Dermis microvascular lymphatic vessel endothelial cell (primary cell): ENCODE measurements at regions not wholly inside any gene's neighbourhood (a gene's known extent, or its start where the extent isn't known, plus 50 kb on each side); places are given as distances from the start of the nearest gene placed in this dataset.

Experiments
- DNase-seq, 2 donors: peaks; one replicate each; pipeline versions ENCODE4 v3.0.0 to v3.0.0-alpha.2; 2010; ENCODE audit warnings: low read depth in 2 of 2

DNA sequence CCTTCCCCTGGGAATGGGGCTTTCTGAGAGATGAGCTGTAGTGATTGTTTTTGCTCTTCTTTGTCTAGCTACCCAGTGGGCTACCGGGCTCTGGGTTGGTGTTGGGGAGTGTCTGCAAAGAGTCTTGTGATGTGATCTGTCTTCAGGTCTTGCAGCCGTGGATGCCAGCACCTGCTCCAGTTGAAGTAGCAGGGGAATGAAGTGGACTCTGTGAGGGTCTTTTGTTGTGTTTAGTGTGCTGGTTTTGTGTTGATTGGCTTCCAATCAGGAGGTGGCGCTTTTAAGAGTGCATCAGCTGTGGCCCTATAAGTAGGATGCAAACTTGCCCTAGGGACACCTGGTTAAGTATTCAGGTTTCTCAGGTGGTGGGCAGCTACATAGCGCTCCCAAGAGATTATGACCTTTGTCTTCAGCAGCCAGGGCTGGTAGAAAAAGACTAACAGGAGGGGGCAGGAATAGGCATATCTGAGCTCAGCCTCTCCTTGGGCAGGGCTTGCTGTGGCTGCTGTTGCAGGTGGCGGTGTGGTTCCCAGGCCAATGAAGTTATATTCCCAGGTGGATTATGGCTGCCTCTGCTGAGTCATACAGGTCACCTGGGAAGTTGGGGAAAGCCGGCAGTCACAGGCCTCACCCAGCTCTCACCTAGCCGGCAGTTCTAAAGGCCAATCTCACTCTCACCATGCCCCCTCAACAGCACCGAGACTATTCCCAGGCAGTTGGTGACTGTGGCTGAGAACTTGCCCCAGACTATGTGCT lies 315.7 kb upstream of the C11orf87 start:
- DNase-seq, result no peak

DNA sequence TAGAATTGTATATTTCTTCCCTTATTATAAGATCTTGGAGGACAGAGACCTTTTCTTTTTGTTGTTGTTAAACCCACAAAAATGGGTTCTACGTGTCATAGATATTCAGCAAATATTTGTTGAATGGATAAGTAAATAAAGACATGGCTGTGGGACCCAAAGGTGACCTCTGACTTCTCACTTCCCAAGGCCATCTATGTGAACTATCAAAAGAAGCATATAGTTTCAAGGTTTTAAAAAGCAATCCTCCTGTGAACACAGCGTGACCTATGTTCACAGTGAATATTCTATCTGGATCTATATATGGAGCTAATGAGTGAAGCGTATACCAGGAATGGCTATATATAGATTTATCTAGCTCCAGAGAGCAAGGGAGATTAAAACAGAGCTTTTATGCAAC lies 312.8 kb upstream of the C11orf87 start:
- DNase-seq, result no peak

DNA sequence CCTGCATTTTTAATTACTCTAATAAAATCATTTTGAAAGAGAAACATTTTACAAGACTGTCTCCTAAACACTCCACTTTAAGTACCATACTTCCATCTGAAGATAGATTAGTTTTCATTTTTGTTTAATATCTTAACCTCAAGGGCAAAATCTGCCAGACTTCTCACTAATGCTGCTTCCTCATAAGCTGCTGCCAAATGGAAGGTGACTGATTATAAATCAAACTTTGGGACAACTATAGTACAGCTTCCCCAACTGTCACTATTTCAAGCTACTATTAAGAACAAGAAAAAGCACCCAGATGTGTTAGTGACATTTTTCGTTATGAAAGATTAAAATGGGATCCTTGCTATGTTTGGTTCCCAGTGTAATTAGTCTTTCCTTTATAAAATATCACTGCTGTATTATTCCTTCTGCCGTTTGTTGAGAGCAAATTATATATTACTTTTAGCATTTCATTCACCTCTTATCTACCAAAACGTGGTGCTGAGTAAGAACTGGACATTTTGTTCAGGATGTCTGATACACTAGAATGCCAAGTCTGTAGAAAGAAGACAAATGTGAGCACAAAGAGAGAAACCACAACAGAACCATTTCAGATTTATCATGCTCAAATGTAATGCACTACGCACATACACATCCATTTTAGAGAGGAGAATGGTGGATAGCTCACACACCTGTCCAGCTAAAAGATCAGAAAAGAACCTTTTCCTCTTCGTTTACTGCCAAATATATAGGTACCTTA lies 312.2 kb upstream of the C11orf87 start:
- DNase-seq, result no peak

DNA sequence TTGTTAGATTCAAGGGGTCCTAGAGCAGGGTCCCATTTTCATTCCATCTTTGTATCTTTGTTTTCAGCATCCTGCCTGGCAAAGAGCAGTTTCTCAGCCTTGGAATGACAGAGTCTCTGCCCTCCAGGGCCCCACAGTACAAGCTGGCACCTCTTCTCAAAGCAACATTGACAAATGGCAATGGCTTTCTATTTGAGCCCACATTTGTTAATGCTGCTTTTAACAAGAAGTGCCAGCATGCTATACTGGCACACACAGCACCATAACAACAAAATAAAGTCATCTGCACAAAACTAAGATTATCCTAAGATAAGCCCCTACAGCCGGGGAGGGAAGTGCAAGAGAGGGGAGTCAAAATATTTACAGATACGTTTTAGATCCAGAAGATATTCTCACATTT lies 309.7 kb upstream of the C11orf87 start:
- DNase-seq, result no peak

DNA sequence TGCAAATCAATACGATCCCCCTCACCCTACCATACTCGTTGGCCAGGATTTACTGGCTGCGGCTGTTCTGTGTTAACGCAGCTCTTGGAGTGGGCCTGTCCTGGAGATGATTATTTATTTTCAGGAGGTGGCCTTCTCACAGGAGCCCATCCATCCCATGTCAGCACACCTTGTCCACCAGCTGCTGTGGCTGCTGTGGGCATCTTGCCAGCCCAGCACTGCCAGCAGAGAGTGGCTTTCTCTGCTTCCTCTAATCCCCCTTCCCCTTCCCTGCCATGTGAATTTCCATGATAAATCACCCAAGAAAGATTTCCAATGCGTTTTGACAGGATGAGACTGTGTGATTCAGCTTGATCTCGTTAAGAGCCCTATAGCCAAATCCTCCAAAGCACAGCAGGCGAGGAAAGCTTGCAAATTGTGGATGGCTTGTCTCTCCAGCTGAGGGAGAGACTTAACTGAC lies 309.1 kb upstream of the C11orf87 start:
- DNase-seq, result no peak

DNA sequence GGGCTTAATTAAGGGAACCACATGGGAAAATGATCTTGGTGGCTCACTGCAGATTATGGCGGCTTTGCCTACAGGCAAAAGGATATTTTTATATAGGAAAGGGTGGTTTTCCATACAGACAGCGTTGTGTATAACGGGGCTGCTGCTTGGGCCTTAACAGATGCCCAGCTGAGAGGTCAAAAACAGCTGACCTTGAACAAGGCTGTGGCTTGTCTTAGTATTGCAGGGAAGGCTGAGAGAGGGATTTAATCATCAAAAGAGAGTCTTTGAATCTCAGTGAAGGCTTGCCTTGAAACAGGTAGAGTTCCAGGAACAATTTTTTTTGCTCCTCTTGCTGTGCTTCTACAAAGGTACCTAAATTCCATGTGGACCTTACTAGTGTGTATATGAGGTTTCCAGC lies 301.6 kb upstream of the C11orf87 start:
- DNase-seq, result no peak

DNA sequence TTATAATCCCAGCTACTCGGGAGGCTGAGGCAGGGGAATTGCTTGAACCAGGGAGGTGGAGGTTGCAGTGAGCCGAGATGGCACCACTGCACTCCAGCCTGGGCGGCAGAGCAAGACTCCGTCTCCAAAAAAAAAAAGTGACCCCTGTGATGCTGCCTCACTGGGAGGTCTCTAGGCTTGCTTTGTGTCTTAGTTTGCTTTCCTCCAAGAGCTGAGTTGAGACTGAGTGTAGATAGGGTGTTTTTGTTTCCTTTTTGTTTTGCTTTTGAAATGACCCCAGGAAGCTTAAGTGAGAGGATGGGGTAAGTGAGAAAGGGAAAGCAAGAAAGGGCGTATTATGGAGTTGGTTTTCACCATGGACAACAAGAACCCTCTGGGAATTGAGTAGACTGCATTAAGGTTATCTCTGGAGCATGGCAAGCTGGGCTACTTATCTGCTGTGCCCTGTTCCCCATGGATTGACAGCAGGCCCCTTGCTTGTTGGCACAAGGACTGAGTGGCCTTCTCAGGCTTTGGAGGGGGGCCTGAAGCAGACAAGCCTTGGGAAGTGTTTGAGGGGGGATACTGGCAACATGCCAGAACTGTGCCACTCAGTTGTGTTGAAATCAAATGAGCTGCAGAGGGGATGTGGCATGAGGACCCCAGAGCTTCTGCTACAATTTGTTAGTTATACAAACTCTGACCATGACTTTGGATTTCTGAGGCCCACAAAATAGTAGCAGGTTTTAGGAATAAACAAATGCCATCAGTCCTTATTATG lies 300.6 kb upstream of the C11orf87 start:
- no peak for DNase-seq

DNA sequence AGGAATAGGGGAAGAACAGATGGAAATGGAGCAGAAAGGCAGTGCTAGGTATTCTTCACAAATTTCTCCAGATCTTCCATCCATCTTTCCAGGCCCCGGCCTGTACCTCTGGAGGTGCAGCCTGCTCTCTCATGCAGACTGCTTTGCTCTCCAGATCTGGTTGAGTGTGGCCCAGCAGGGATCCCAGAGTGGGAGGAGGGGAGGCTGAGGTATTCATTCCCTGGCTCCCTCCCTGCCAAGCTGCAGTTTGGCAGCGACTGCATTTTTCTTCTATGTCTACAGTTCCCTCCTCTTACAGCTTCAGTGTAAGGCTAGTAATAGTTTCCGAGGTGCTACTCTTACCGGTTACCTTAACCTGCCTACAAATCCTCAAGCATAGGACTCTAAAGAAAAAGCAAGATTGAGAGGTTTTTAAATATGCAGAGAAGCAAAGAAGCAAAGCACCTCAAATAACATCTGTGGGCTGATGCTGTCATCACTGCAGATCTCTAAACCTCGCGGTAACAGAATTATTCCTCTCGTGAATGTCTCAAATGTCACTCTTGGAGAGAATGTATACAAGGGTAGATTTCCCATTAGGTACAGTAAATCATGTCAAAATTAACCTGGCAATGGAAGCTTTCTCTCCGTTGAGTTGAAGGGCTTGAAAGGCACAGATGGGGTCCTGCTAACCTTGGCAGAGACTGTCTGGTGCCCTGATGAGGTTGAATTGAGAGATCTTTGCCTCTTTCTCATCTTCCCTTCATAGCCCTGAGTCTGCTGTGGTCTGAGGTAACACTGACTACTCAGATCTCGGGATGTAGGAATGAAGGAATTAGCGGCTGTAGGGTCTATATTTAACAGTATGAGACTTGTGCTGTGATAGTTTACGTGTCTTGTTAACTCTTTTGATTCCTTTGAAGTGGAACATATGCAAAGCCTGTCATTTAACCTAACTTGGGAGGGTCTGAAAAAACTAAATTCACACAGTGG lies 297.9 kb upstream of the C11orf87 start:
- no peak for DNase-seq

DNA sequence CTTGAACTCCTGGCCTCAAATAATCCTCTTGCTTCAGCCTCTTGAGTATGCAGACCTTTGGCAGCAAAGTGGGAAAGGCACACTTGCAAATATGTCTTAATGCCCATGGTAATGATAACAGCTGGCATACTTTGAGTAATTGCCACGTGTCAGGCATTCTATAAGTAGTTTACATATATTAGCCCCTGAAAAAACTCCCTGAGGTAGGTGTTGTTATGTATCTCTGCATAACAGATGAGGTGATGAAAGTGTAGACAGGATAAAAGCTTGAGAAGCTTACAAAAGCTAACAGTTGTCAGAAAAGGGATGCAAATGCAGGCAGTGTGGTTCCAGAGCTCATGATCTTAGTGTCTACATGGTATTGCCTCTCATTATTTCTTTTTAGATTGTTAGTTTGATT lies 291.1 kb upstream of the C11orf87 start:
- no peak for DNase-seq

DNA sequence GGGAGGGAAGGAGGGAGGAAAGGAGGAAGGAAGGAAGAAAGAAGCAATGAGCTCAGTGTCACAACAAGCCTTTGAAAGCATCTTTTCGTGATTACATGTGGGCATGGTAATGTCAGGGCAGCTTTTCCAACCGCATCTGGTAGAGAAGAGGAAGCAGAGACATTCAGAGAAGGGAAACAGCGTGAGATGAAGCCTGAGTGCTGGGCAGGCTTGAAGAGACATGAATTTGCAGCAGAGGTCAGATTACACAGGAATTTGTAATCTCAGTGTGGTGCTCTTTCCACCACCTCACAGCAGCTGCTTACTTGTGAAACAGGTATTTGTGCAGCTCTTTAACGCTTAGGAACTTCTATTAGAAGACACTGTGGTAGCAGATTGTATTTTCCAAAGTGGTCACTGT lies 289.5 kb upstream of the C11orf87 start:
- no peak for DNase-seq

DNA sequence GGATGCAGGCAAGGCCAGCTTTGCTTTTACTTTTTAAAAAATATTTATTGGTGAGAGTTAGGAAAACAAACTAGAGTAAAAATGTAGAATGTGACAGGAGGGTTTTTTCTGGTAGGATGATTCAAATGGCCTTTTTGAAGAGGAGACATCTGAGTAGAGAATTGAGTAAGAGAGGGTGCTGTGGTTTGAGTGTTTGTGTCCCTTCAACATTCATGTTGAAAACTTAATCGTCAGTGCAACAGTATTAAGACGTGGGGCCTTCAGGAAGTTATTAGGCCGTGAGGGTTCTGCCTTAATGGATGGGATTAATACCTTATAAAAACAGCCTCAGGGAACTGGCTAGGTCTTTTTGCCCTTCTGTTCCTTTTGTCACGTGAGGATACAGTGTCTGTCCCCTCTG lies 288.8 kb upstream of the C11orf87 start:
- no peak for DNase-seq

DNA sequence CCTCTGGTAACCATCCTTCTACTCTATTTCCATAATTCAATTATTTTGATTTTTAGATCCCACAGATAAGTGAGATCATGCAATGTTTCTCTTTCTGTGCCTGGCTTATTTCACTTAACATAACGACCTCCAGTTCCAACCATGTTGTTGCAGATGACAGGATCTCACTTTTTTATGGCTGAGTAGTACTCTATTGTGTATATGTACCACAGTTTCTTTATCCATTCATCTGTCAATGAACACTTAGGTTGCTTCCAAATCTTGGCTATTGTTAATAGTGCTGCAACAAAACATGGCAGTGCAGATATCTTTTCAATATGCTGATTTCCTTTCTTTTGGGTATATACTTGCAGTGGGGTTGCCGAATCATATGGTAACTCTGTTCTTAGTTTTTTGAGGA lies 286.4 kb upstream of the C11orf87 start:
- no peak for DNase-seq

DNA sequence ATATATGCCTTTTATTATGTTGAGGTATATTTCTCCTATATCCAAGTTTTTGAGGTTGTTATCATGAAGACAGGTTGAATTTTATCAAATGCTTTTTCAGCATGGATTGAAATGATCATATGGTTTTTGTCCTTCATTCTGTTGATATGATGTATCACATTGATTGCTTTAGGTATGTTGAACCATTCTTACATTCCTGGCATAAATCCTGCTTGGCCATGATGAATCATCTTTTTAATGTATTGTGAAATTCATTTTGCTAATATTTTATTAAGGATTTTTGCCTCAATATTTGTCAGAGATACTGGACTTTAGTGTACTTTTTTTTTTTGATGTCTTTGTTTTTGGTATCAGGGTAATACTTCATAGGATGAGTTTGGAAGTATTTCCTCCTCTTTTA lies 283.8 kb upstream of the C11orf87 start:
- no peak for DNase-seq

DNA sequence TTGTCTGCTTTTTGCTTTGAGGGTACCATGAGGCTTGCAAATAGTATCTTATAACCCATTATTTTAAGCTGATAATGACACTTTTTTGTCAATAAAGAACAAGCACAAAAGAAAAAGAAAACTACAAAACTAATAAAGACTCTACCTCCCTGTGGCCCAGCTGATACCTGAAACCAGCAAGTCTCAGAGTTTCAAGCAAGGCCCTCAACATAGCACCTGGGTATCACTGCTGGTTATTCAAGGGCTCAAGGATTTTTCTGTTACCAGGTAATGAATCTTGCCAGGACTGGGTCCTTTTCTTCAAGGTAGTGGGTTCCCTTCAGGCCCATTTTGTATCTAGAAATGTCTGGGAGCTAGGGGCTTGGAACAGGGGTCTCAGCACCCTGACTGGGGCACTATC lies 281.6 kb upstream of the C11orf87 start:
- DNase-seq, result no peak

DNA sequence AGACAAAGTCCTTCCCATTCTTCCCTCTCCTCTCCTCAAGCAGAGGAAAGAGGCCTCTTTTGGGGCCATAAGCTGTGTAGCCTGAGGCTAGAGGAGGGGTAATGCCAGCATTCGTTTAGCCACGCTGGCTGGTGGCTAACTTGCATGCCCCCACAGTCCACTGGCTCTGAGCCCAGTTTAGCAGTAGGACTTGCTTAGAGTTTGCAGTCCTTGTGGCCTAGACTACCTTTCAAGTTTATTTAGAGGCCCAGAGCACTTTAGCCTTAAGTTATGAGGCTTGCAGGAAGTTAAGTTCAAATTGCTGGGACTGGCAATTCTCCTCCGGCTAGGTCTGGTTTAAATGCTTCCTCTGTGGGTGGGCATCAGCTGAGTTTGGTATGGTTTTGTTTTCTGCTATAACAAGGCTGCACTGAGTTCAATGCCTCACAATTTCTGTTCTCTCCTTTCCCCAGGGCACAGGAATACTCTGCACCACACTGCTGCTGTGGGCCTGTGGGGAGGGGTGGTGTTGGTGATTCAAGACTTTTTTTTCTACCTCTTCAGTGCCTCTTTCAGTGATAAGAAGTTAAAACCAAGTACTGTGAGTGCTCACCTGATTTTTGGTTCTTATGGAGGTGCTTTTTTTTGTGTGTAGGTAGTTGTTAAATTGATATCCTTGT lies 281.0 kb upstream of the C11orf87 start:
- no peak for DNase-seq

DNA sequence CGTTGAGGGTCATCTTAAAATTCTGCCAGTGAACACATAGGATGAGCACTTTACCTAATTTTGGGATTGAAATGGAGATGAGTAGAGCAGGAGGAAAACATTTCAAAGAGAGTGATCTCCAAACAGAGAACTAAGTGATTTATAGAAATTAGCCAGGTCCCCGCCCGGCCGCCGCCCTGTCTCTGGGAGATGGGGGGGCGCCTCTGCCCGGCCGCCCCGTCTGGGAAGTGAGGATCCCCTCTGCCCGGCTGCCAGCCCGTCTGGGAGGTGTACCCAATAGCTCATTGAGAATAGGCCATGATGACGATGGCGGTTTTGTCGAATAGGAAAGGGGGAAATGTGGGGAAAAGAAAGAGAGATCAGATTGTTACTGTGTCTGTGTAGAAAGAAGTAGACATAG lies 276.7 kb upstream of the C11orf87 start:
- DNase-seq, result no peak

DNA sequence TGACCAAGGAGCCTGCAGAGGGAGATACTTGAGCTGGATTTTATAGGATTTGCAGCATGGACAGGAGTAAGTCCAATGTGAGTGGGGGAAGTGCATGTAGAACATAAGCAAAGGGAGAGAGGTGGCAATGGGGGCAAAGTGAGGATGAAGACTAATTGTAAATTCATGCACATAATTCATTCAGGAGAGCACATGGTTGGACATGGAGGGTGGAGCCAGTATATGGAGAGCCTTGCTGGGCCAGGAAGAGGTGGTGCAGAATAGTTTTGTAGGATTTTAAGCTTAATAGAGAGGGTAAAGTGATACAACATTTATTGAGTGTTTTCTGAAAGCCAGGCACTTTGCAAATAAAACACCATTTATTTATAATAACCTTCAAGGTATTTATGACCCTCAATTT lies 274.3 kb upstream of the C11orf87 start:
- no peak for DNase-seq

DNA sequence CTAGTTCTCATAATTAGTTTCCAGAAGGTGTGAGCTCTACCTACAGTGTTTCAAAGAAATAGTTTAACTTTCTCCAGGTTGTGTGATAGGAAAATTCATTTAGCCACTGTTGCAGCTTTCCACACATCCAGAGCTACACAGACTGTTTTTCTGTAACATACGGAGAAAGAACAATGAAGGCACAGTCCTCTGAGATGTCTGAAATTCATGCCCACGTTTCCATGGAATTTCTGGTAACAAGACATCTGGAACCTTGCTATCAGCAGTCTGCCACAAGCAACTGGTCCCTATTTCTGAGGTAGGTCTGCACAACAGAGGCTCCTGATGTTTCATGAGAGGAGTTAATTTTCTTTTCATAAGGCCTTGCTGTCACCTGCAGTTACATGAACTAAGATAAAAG lies 273.3 kb upstream of the C11orf87 start:
- DNase-seq, result no peak

DNA sequence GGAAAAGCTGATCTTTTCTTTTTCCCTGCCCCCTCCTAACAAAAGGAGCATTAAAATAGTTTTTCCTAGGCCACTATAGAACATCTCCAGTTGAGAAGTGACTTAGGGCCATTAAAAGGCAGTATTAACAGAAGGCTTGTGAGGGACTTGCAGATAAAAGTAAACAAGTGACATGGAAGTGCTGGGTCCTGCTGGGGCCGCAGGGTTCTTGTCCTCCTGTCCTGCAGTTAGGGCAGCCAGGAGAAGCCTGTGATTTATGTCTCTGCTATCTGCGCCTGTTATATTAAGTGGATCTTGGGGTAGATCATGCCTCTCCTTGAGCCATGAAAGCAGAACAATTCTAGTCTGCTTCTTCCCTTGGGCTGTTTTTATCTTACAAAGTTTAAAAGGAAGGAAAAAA lies 271.4 kb upstream of the C11orf87 start:
- no peak for DNase-seq

DNA sequence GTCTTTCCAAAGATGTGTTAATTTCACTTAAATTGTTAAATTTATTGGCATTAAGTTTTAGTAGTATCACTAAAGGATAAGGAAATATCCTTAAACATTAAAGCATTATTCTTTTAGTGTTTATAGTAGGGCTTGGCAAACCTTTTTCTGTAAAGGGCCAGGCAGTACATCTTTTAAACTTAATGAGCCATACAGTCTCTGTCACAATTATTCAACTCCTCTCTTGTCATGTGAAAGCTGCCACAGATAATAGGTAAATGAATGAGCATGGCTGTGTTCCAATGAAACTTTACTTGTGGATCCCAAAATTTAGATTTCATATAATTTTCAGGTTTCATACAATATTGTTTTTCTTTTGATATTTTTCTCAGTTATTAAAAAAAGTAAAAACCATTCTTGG lies 268.2 kb upstream of the C11orf87 start:
- DNase-seq, result no peak

DNA sequence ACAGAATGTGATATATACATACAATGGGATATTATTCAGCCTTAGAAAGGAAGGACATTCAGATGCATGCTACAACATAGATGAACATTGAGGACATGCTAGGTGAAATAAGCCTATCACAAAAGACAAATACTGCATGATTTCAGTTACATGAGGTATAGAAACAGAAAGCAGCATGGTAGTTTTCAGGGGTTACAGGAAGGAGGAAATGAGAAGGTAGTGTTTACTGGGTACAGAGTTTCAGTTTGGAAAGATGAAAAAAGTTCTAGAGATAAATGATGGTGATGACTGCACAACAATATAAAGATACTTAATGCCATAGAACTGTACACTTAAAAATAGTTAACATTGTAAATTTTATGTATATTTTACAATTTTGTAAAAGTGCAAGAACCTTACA lies 266.7 kb upstream of the C11orf87 start:
- DNase-seq, result no peak
